A549 (cell line): ENCODE measurements at regions not wholly inside any gene's neighbourhood (a gene's known extent, or its start where the extent isn't known, plus 50 kb on each side); places are given as distances from the start of the nearest gene placed in this dataset.

ENCODE experiments used
- ATAC-seq, 2 experiments: fragments of 200-7000 bp in 1 of 2; fragments of >200 bp in 1 of 2; cut with Nextera tagmentation in 1 of 2; cut with Tn5 transposase in 1 of 2; 3 replicates each; pipeline versions ENCODE4 v1.8.0 to v1.9.1; 2018 to 2020; ENCODE audit warnings: mild to moderate bottlenecking in 1 of 2, moderate library complexity in 1 of 2
- CTCF ChIA-PET: fragments of 300-600 bp; sonication (Branson Sonifier 250); formaldehyde crosslinking; extraction: SDS; loops from one replicate; lab custom pipeline; 2021; ENCODE audit warnings: antibody characterized with exemption, inconsistent platforms; lab: Yijun Ruan, JAX
- POLR2A ChIA-PET: fragments of 350-600 bp; formaldehyde crosslinking; extraction: SDS; loops from one replicate; lab custom pipeline; 2021; ENCODE audit warnings: antibody characterized with exemption, inconsistent platforms; lab: Yijun Ruan, JAX
- DNase-seq, 2 experiments: peaks; one replicate each; pipeline versions ENCODE4 v3.0.0 to v3.0.0-alpha.2; 2011 to 2016; ENCODE audit warnings: low read depth in 1 of 2, low spot score in 1 of 2
- FAIRE-seq: peaks from 2 replicates; lab custom pipeline; 2011; peaks lifted over from hg19 to GRCh38; lab: Jason Lieb, UNC
- H3K27ac ChIP-seq, 2 experiments: fragments of >200 bp; sonication (Bioruptor Twin); formaldehyde crosslinking; 3 replicates each; pipeline ENCODE4 v1.5.1; 2016 to 2017
- H3K4me1 ChIP-seq: fragments of >200 bp; sonication (Bioruptor Twin); formaldehyde crosslinking; 3 replicates; pipeline ENCODE4 v1.6.1; 2016
- H3K4me2 ChIP-seq: fragments of >200 bp; sonication (Bioruptor Twin); formaldehyde crosslinking; 3 replicates; pipeline ENCODE4 v1.6.1; 2016
- H3K4me3 ChIP-seq: fragments of >200 bp; sonication (Bioruptor Twin); formaldehyde crosslinking; 3 replicates; pipeline ENCODE4 v1.5.1; 2016
- H3K9me3 ChIP-seq: fragments of >200 bp; sonication (Bioruptor Twin); formaldehyde crosslinking; 3 replicates; pipeline ENCODE4 v1.6.1; 2016
- BHLHE40 ChIP-seq: IDR thresholded peaks from 2 replicates; pipeline ENCODE4 v1.6.1; 2012; ENCODE audit warnings: low read depth, low read length, inconsistent platforms
- CBX8 ChIP-seq: fragments of 200-600 bp; sonication (generic); IDR thresholded peaks from 2 replicates; pipeline ENCODE4 v1.6.1; 2016
- CTCF ChIP-seq: fragments of >200 bp; sonication (Bioruptor Twin); formaldehyde crosslinking; IDR thresholded peaks from 3 replicates; pipeline ENCODE4 v1.5.1; 2016
- E2F6 ChIP-seq: IDR thresholded peaks from 2 replicates; pipeline ENCODE4 v1.6.1; 2012; ENCODE audit warnings: low read depth, borderline replicate concordance
- EHF ChIP-seq: fragments of 250-450 bp; sonication (Bioruptor Pico); IDR thresholded peaks from 2 replicates; pipeline ENCODE4 v1.5.0; 2020; ENCODE audit warnings: mild to moderate bottlenecking
- EP300 ChIP-seq, 2 experiments: fragments of >200 bp; sonication (Bioruptor Twin); formaldehyde crosslinking; IDR thresholded peaks; 2 replicates in 1 of 2; 3 replicates in 1 of 2; pipeline ENCODE4 v1.6.1; 2016 to 2017
- FOSB ChIP-seq: fragments of 250-450 bp; sonication (Bioruptor Pico); IDR thresholded peaks from 2 replicates; pipeline ENCODE4 v1.5.0; 2020; ENCODE audit warnings: mild to moderate bottlenecking, moderate library complexity
- FOSL2 ChIP-seq, 2 experiments: fragments of 450-650 bp in 1 of 2; fragments of >200 bp in 1 of 2; sonication (Bioruptor Twin) in 1 of 2; formaldehyde crosslinking; IDR thresholded peaks; 2 replicates each; pipeline versions ENCODE4 v1.5.0 to v1.6.1; 2016 to 2020; ENCODE audit warnings: mild to moderate bottlenecking in 1 of 2, moderate library complexity in 1 of 2
- GATA3 ChIP-seq: IDR thresholded peaks from 2 replicates; pipeline ENCODE4 v1.6.1; 2012; ENCODE audit warnings: borderline replicate concordance
- HDAC2 ChIP-seq: fragments of 200-600 bp; sonication (generic); IDR thresholded peaks from 2 replicates; pipeline ENCODE4 v1.6.1; 2016
- HES2 ChIP-seq: fragments of >200 bp; sonication (Bioruptor Twin); formaldehyde crosslinking; IDR thresholded peaks from 2 replicates; pipeline ENCODE4 v1.6.1; 2016
- HEYL ChIP-seq: fragments of 250-450 bp; sonication (Bioruptor Pico); IDR thresholded peaks from 2 replicates; pipeline ENCODE4 v1.8.0; 2021; ENCODE audit warnings: mild to moderate bottlenecking, moderate library complexity
- HOXB5 ChIP-seq: fragments of 250-450 bp; sonication (Bioruptor Pico); IDR thresholded peaks from 2 replicates; pipeline ENCODE4 v1.5.0; 2020; ENCODE audit warnings: mild to moderate bottlenecking, moderate library complexity
- JUN ChIP-seq, 2 experiments: fragments of >200 bp; sonication (Bioruptor Twin); formaldehyde crosslinking; IDR thresholded peaks; 2 replicates in 1 of 2; 3 replicates in 1 of 2; pipeline ENCODE4 v1.6.1; 2016 to 2017
- JUNB ChIP-seq: fragments of >200 bp; sonication (Bioruptor Twin); formaldehyde crosslinking; IDR thresholded peaks from 2 replicates; pipeline ENCODE4 v1.6.1; 2016
- MAFK ChIP-seq: fragments of 450-650 bp; IDR thresholded peaks from 2 replicates; pipeline ENCODE4 v1.6.1; 2014; ENCODE audit not compliant: partially characterized antibody
- MAZ ChIP-seq: fragments of 150-350 bp; IDR thresholded peaks from 2 replicates; pipeline ENCODE4 v1.6.1; 2014; ENCODE audit warnings: antibody characterized with exemption, low read depth, low read length, borderline replicate concordance
- MYC ChIP-seq: IDR thresholded peaks from 2 replicates; pipeline ENCODE4 v1.6.1; 2012; ENCODE audit warnings: mild to moderate bottlenecking, inconsistent platforms, low read length, improper control_type of control experiment, borderline replicate concordance
- NPAS2 ChIP-seq: fragments of 250-450 bp; sonication (Bioruptor Pico); IDR thresholded peaks from 2 replicates; pipeline ENCODE4 v1.8.0; 2022; ENCODE audit warnings: mild to moderate bottlenecking, moderate library complexity, borderline replicate concordance
- NR3C1 ChIP-seq: fragments of >200 bp; sonication (Bioruptor Twin); formaldehyde crosslinking; IDR thresholded peaks from 3 replicates; pipeline ENCODE4 v1.6.1; 2017
- PBX3 ChIP-seq: IDR thresholded peaks from 2 replicates; pipeline ENCODE4 v1.6.1; 2012
- PHF8 ChIP-seq: fragments of 200-600 bp; sonication (generic); IDR thresholded peaks from 2 replicates; pipeline ENCODE4 v1.6.1; 2016; ENCODE audit warnings: low read depth, mild to moderate bottlenecking, antibody characterized with exemption, moderate library complexity, borderline replicate concordance
- POLR2A ChIP-seq: IDR thresholded peaks from 2 replicates; pipeline ENCODE4 v1.6.1; 2012; ENCODE audit warnings: mild to moderate bottlenecking, low read length
- POLR2AphosphoS2 ChIP-seq: conservative IDR thresholded peaks from 2 replicates; pipeline ENCODE4 v1.6.1; 2012; ENCODE audit warnings: low read length, improper control_type of control experiment, inconsistent platforms
- RAD21 ChIP-seq, 2 experiments: fragments of >200 bp in 1 of 2; sonication (Bioruptor Twin) in 1 of 2; formaldehyde crosslinking in 1 of 2; IDR thresholded peaks in 1 of 2; conservative IDR thresholded peaks in 1 of 2; 2 replicates in 1 of 2; 3 replicates in 1 of 2; pipeline ENCODE4 v1.6.1; 2012 to 2018; ENCODE audit warnings: inconsistent platforms in 1 of 2
- RCOR1 ChIP-seq: fragments of 150-350 bp; IDR thresholded peaks from 2 replicates; pipeline ENCODE4 v1.6.1; 2014; ENCODE audit warnings: antibody characterized with exemption, low read length, low read depth
- RFX5 ChIP-seq: fragments of 450-650 bp; IDR thresholded peaks from 2 replicates; pipeline ENCODE4 v1.7.1; 2014; ENCODE audit warnings: antibody characterized with exemption, mild to moderate bottlenecking, moderate library complexity
- TP53 ChIP-seq: fragments of 250-450 bp; sonication (Bioruptor Pico); IDR thresholded peaks from 2 replicates; pipeline ENCODE4 v1.5.0; 2021; ENCODE audit warnings: mild to moderate bottlenecking, moderate library complexity
- ZC3H11A ChIP-seq: fragments of 450-650 bp; IDR thresholded peaks from 2 replicates; pipeline ENCODE4 v1.6.1; 2014; ENCODE audit warnings: antibody characterized with exemption, mild to moderate bottlenecking
- ZNF302 ChIP-seq: fragments of 250-450 bp; sonication (Bioruptor Pico); IDR thresholded peaks from 2 replicates; pipeline ENCODE4 v1.9.0; 2021; ENCODE audit warnings: inconsistent platforms, mild to moderate bottlenecking, moderate library complexity
- WGBS: methylation state at CpG from one replicate; pipeline ENCODE4 v1.1.6; 2017; ENCODE audit errors: missing lambda C conversion rate; 5-methylcytosine and 5-hydroxymethylcytosine counted together

- ChIA-PET POLR2A (no interaction called here), CTCF (interaction anchor here (0.6 kb wide), 1 partner anchor 77 kb away, joined by 3 read pairs; no protein-coding TSS in a partner anchor)
- Histone ChIP-seq H3K27ac (no peak overlapping the region), H3K4me3 (no peak overlapping the region), H3K4me2 (no peak overlapping the region), H3K4me1 (no peaks in the 10 kb centered on the region), H3K9me3 (no peaks in the 10 kb centered on the region; the same call in 2 of the 3 replicates)
- no peak for TF ChIP-seq BHLHE40
- no peak for TF ChIP-seq MAZ
- no peak for TF ChIP-seq E2F6
- no peak for TF ChIP-seq ZNF302 (CRISPR knock-in tag)
- TF ChIP-seq PHF8 = no peak
- no peak for ATAC-seq
- no peak for DNase-seq
- no peak for FAIRE-seq
- 33% methylated on average over 5 of the region's 5 CpGs for WGBS
Measured at GRCh38 chr15:61689067-61689466, 371.2 kb downstream of the VPS13C start.

- TF ChIP-seq MAZ = no peak
- TF ChIP-seq HES2 = no peak
- no peak for TF ChIP-seq FOSL2 (IDR thresholded peaks at IDR 0.05)
- no peak for TF ChIP-seq FOSL2 (CRISPR knock-in tag; IDR thresholded peaks at IDR 0.05)
- TF ChIP-seq PBX3 = no peak
- no peak for TF ChIP-seq JUN (IDR thresholded peaks at IDR 0.05)
- TF ChIP-seq HEYL (CRISPR knock-in tag) = no peak
- no peak for TF ChIP-seq HOXB5
- TF ChIP-seq RCOR1 = no peak
- no peak for TF ChIP-seq MYC
- no peak for TF ChIP-seq CTCF
- TF ChIP-seq HDAC2 = no peak
- TF ChIP-seq NPAS2 (CRISPR knock-in tag) = no peak
- TF ChIP-seq ZC3H11A = no peak
- TF ChIP-seq EP300 (IDR thresholded peaks at IDR 0.05) = no peak
- no peak for TF ChIP-seq RAD21 (conservative IDR thresholded peaks at IDR 0.05 in 1 of 2, IDR thresholded peaks at IDR 0.05 in 1 of 2)
- Histone ChIP-seq H3K4me3 (no peak overlapping the region), H3K4me2 (no peak overlapping the region), H3K4me1 (no peaks in the 10 kb centered on the region), H3K27ac (no peak overlapping the region), H3K9me3 (no peaks in the 10 kb centered on the region; the same call in 2 of the 3 replicates)
- CTCF ChIA-PET = interaction anchor here (1.2 kb wide), 1 partner anchor 147 kb away, joined by 3 read pairs; no protein-coding TSS in a partner anchor
- no peak for FAIRE-seq
- POLR2A ChIA-PET = no interaction called here
- ATAC-seq = no peak
- no peak for DNase-seq
Measured at GRCh38 chr15:61687651-61688050, 372.6 kb downstream of the VPS13C start.

- ATAC-seq (no peak), FAIRE-seq (no peak), DNase-seq (no peak)
- Histone ChIP-seq H3K9me3 (no peaks in the 10 kb centered on the region), H3K4me2 (no peak overlapping the region), H3K4me1 (no peaks in the 10 kb centered on the region)
- 29% methylated on average over 6 of the region's 6 CpGs for WGBS
- POLR2A ChIA-PET = no interaction called here
- no peak for TF ChIP-seq EP300 (IDR thresholded peaks at IDR 0.05)
- TF ChIP-seq ZC3H11A = no peak
- TF ChIP-seq NR3C1 = no peak
- no peak for TF ChIP-seq HEYL (CRISPR knock-in tag)
- TF ChIP-seq CBX8 = no peak
- no peak for TF ChIP-seq JUNB
- no peak for TF ChIP-seq FOSB (CRISPR knock-in tag)
- TF ChIP-seq RFX5 = no peak
- TF ChIP-seq MAZ = no peak
- no peak for TF ChIP-seq HOXB5
- TF ChIP-seq TP53 (CRISPR knock-in tag) = no peak
- TF ChIP-seq POLR2A = no peak
- TF ChIP-seq MYC = no peak
- no peak for TF ChIP-seq MAFK
- TF ChIP-seq EHF (CRISPR knock-in tag) = no peak
- TF ChIP-seq JUN (IDR thresholded peaks at IDR 0.05) = no peak
- TF ChIP-seq BHLHE40 = no peak
- no peak for TF ChIP-seq GATA3
- TF ChIP-seq CTCF = no peak
- TF ChIP-seq POLR2AphosphoS2 = no peak
- TF ChIP-seq, all 56 proteins: peak for 0
- H3K27ac ChIP-seq = no peak overlapping the region
- CTCF ChIA-PET = no interaction called here
- H3K4me3 ChIP-seq = no peak overlapping the region
Measured at GRCh38 chr15:61687124-61687523, 373.1 kb downstream of the VPS13C start.
